Fibroblast of pulmonary artery (primary cell): ENCODE measurements at regions not wholly inside any gene's neighbourhood (a gene's known extent, or its start where the extent isn't known, plus 50 kb on each side); places are given as distances from the start of the nearest gene placed in this dataset.

Experiments
- DNase-seq: peaks from one replicate; pipeline ENCODE4 v3.0.0-alpha.2; 2010; ENCODE audit warnings: low read depth
- H3K4me3 ChIP-seq: replicated peaks from 2 replicates; pipeline ENCODE4 v1.5.1; 2011; ENCODE audit warnings: low read depth, mild to moderate bottlenecking, control low read depth, low read length, moderate library complexity
- CTCF ChIP-seq: IDR thresholded peaks from 2 replicates; pipeline ENCODE4 v1.5.1; 2011; ENCODE audit warnings: mild to moderate bottlenecking, control low read depth, low read length, inconsistent platforms; ENCODE audit errors: missing control alignments

GRCh38 chr11:104738208-104738607 is 160.1 kb downstream of the CASP12 start:
- no peak for DNase-seq
- TF ChIP-seq CTCF: no peak
- H3K4me3 ChIP-seq: no peak overlapping the region

GRCh38 chr11:104736502-104736901 is 161.8 kb downstream of the CASP12 start:
- H3K4me3 ChIP-seq: no peak overlapping the region
- no peak for DNase-seq
- TF ChIP-seq CTCF: no peak

GRCh38 chr11:104734998-104735397 is 163.3 kb downstream of the CASP12 start:
- DNase-seq: no peak
- TF ChIP-seq CTCF: no peak
- H3K4me3 ChIP-seq: no peak overlapping the region

- no peak overlapping the region for H3K4me3 ChIP-seq
- no peak for TF ChIP-seq CTCF
- DNase-seq: no peak
Observed at GRCh38 chr11:104731890-104732289, 166.4 kb downstream of the CASP12 start.

- DNase-seq: no peak
- TF ChIP-seq CTCF: no peak
- H3K4me3 ChIP-seq: no peak overlapping the region
Observed at GRCh38 chr11:104728927-104729326, 169.3 kb downstream of the CASP12 start.

GRCh38 chr11:104727768-104728167 is 170.5 kb downstream of the CASP12 start:
- DNase-seq: no peak
- H3K4me3 ChIP-seq: no peak overlapping the region
- TF ChIP-seq CTCF: no peak

- H3K4me3 ChIP-seq: no peak overlapping the region
- no peak for TF ChIP-seq CTCF
- no peak for DNase-seq
Observed at GRCh38 chr11:104727095-104727494, 171.2 kb downstream of the CASP12 start.
